Ovary (tissue), 3 donors: ENCODE measurements at regions not wholly inside any gene's neighbourhood (a gene's known extent, or its start where the extent isn't known, plus 50 kb on each side); places are given as distances from the start of the nearest gene placed in this dataset.

Source experiments
- CTCF ChIP-seq, 3 donors: fragments of 450-650 bp in 2 of 3; fragments of 200-600 bp in 1 of 3; IDR thresholded peaks; one replicate each; pipeline versions ENCODE4 v1.5.1 to v1.8.0; 2016 to 2022; ENCODE audit warnings: antibody characterized with exemption in 3 of 3, mild to moderate bottlenecking in 1 of 3
- EP300 ChIP-seq: sonication (generic); formaldehyde crosslinking; IDR thresholded peaks from one replicate; pipeline ENCODE4 v1.6.1; 2017; ENCODE audit warnings: antibody characterized with exemption
- POLR2A ChIP-seq: fragments of 450-650 bp; IDR thresholded peaks from one replicate; pipeline ENCODE4 v1.6.1; 2017; ENCODE audit warnings: antibody characterized with exemption, mild to moderate bottlenecking, moderate library complexity
- donor health status: DM: no; HTN: no; CAD: no.

- TF ChIP-seq POLR2A = no peak
- TF ChIP-seq CTCF (IDR thresholded peaks at IDR 0.05) = no peak
- no peak for TF ChIP-seq EP300
Observed at GRCh38 chr3:25884981-25885380, 95.1 kb downstream of the OXSM start.
